ENCODE measurements at regions not wholly inside any gene's neighbourhood (a gene's known extent, or its start where the extent isn't known, plus 50 kb on each side); places are given as distances from the start of the nearest gene placed in this dataset.

DNA sequence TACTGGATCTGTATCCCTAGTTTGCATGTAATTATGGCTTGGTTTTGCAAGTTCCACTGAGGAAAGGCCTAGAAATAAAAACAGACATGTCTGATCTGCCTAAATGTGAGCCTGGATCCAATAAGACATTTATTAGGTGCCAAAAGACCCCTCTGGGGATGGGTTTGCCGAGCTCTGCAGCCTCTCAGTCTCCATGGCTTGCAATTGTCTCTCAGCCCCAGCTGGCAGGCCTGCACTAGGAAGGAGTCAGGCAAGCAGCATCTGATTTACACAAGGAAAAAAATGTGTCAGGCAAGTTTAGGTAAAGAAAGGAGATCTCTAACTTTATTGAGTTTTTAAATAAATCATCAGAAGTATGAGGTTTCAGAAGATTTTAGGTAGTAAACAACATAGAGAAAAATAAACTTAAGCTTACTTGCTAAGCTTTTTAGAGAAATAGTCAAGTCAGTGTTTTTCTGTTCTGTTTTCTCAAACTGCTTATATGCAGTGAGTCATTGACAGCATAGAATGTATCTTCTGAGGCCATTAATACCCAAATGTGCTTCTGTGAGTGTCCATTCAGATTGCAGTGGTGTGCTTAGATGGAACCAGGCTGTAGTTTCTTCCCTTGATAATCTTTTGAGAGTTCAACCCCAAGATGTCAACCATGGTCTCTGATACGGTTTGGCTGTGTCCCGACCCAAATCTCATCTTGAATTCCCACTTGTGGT is 121.0 kb downstream of the FHL5 start:
- no peak for ATAC-seq
- no peaks in the 10 kb centered on the region for H3K36me3 ChIP-seq (ENCODE audit: low read depth, low read length)
- TF ChIP-seq EZH2phosphoT487 (IDR thresholded peaks at IDR 0.05; ENCODE audit: borderline replicate concordance, low read length) = no peak
- TF ChIP-seq CTCF (conservative IDR thresholded peaks at IDR 0.05; ENCODE audit: low read depth, low read length) = no peak
- no peak for TF ChIP-seq EZH2 (IDR thresholded peaks at IDR 0.05; ENCODE audit: low read length, unreplicated experiment)
- DNase-seq = no peak
- H3K4me2 ChIP-seq (ENCODE audit: low read length) = no peak overlapping the region
- no peaks in the 10 kb centered on the region for H4K20me1 ChIP-seq (ENCODE audit: low read length)
- ChIA-PET CTCF (no interaction called here), POLR2A (ENCODE audit: unreplicated experiment) (no interaction called here)
- H2AFZ ChIP-seq (ENCODE audit: low read length) = no peak overlapping the region
- no peaks in the 10 kb centered on the region for H3K27me3 ChIP-seq (ENCODE audit: low read length)
- H3K9ac ChIP-seq (ENCODE audit: low read length) = no peak overlapping the region
- no peaks in the 10 kb centered on the region for H3K9me2 ChIP-seq (replicated peaks; ENCODE audit: low read length)
- no peaks in the 10 kb centered on the region for H3K4me1 ChIP-seq (ENCODE audit: insufficient read depth, low read length)
- no TSS peak for BruUV-seq (replicated peaks)
- no peak overlapping the region for H3K27ac ChIP-seq (ENCODE audit: low read length)
- intact Hi-C loops (cut with micrococcal nuclease) = no loop called here
- H3K4me3 ChIP-seq (ENCODE audit: low read length) = no peak overlapping the region
- H3K79me2 ChIP-seq (ENCODE audit: low read length) = no peaks in the 10 kb centered on the region
- H3K9me3 ChIP-seq (ENCODE audit: low read length) = no peaks in the 10 kb centered on the region
- no peaks in the 10 kb centered on the region for H3F3A ChIP-seq (ENCODE audit: low read length, unreplicated experiment)

DNA sequence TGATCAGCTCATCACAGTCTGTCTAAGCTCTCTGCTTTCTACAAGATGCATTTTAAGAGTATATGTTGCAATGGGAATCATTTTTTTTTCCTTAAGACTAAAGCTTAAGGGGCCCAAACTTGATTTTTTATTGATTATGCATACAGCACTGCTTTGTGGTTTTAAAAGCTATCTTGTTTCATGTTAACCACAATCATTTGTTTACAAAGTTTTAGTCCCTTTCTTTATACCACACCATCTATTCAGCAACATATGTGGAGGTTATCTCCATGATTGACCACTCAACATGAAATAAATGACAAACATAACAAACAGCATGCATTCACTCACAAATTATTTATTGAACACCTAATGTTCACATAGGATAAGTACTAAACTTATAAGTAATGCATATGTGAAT is 119.1 kb downstream of the FHL5 start:
- H3K79me2 ChIP-seq (ENCODE audit: low read length) = no peaks in the 10 kb centered on the region
- H3K9me3 ChIP-seq (ENCODE audit: low read length) = no peaks in the 10 kb centered on the region
- no peak overlapping the region for H3K9ac ChIP-seq (ENCODE audit: low read length)
- no peak overlapping the region for H3K4me2 ChIP-seq (ENCODE audit: low read length)
- ATAC-seq (no peak), DNase-seq (no peak)
- no peaks in the 10 kb centered on the region for H3F3A ChIP-seq (ENCODE audit: low read length, unreplicated experiment)
- CTCF ChIA-PET = no interaction called here
- intact Hi-C loops (cut with micrococcal nuclease) = no loop called here
- no peaks in the 10 kb centered on the region for H3K27me3 ChIP-seq (ENCODE audit: low read length)
- H2AFZ ChIP-seq (ENCODE audit: low read length) = no peak overlapping the region
- no peaks in the 10 kb centered on the region for H3K36me3 ChIP-seq (ENCODE audit: low read depth, low read length)
- BruUV-seq (replicated peaks) = no TSS peak
- no peak overlapping the region for H3K4me3 ChIP-seq (ENCODE audit: low read length)
- TF ChIP-seq EZH2 (IDR thresholded peaks at IDR 0.05; ENCODE audit: low read length, unreplicated experiment) = no peak
- TF ChIP-seq EZH2phosphoT487 (IDR thresholded peaks at IDR 0.05; ENCODE audit: borderline replicate concordance, low read length) = no peak
- TF ChIP-seq CTCF (conservative IDR thresholded peaks at IDR 0.05; ENCODE audit: low read depth, low read length) = no peak
- no peak overlapping the region for H3K27ac ChIP-seq (ENCODE audit: low read length)
- POLR2A ChIA-PET (ENCODE audit: unreplicated experiment) = no interaction called here
- no peaks in the 10 kb centered on the region for H4K20me1 ChIP-seq (ENCODE audit: low read length)
- no peaks in the 10 kb centered on the region for H3K9me2 ChIP-seq (replicated peaks; ENCODE audit: low read length)
- H3K4me1 ChIP-seq (ENCODE audit: insufficient read depth, low read length) = no peaks in the 10 kb centered on the region

DNA sequence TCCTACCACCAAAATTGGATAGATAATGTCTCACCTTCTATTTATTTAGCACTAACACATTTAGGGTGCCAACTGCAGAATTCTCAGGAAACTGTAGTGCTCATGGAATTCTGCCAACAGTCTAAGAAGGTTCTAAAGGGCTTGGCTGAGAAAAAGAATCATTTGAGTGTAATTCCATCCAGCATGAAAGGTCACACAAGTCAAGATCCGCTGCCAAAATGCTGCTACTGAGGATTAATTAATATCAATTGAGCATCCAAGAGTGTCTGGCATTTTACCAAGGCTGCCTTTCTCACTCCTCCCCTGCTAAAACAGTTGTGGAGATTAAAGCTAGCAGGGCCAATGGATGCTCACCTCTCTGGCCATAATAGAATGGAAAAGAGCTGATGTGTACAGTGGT is 112.7 kb downstream of the FHL5 start:
- CTCF ChIA-PET = no interaction called here
- no TSS peak for BruUV-seq (replicated peaks)
- no peaks in the 10 kb centered on the region for H3K9me3 ChIP-seq (ENCODE audit: low read length)
- H4K20me1 ChIP-seq (ENCODE audit: low read length) = no peaks in the 10 kb centered on the region
- no peak for TF ChIP-seq EZH2phosphoT487 (IDR thresholded peaks at IDR 0.05; ENCODE audit: borderline replicate concordance, low read length)
- TF ChIP-seq EZH2 (IDR thresholded peaks at IDR 0.05; ENCODE audit: low read length, unreplicated experiment) = no peak
- no peak for TF ChIP-seq CTCF (conservative IDR thresholded peaks at IDR 0.05; ENCODE audit: low read depth, low read length)
- DNase-seq = no peak
- no peak overlapping the region for H3K9ac ChIP-seq (ENCODE audit: low read length)
- H3K4me2 ChIP-seq (ENCODE audit: low read length) = no peak overlapping the region
- no peaks in the 10 kb centered on the region for H3K4me1 ChIP-seq (ENCODE audit: insufficient read depth, low read length)
- POLR2A ChIA-PET (ENCODE audit: unreplicated experiment) = no interaction called here
- H3F3A ChIP-seq (ENCODE audit: low read length, unreplicated experiment) = no peaks in the 10 kb centered on the region
- no peak overlapping the region for H2AFZ ChIP-seq (ENCODE audit: low read length)
- H3K36me3 ChIP-seq (ENCODE audit: low read depth, low read length) = no peaks in the 10 kb centered on the region
- H3K79me2 ChIP-seq (ENCODE audit: low read length) = no peaks in the 10 kb centered on the region
- no peak for ATAC-seq
- H3K27ac ChIP-seq (ENCODE audit: low read length) = no peak overlapping the region
- 0 out of 2 replicates have a peak, but pooled peaks cover 5% of the 10 kb centered on the region for H3K27me3 ChIP-seq (ENCODE audit: low read length)
- no peaks in the 10 kb centered on the region for H3K9me2 ChIP-seq (replicated peaks; ENCODE audit: low read length)
- intact Hi-C loops (cut with micrococcal nuclease) = no loop called here
- no peak overlapping the region for H3K4me3 ChIP-seq (ENCODE audit: low read length)
